T-helper 2 cell treated with Interferon-gamma antibody and Interleukin-4, amounts not matched to agents 5 μg/mL and 100 μg/mL, for 36 hours (primary cell): ENCODE measurements at regions not wholly inside any gene's neighbourhood (a gene's known extent, or its start where the extent isn't known, plus 50 kb on each side); places are given as distances from the start of the nearest gene placed in this dataset.
"Not testable (repeated sequence)": the region's sequence is repeated elsewhere in the genome, so short reads cannot be mapped to it uniquely, and the experiment has no call there.

ENCODE experiments used
- DNase-seq: peaks from one replicate; pipeline ENCODE4 v3.0.0; 2021; ENCODE audit warnings: low spot score
- H3K27ac Mint-ChIP-seq: one replicate; pipeline ENCODE4 v1.8.0; 2021; ENCODE audit warnings: mild to moderate bottlenecking, mixed read lengths
- H3K27me3 Mint-ChIP-seq: one replicate; pipeline ENCODE4 v1.8.0; 2021; ENCODE audit warnings: low read depth, mixed read lengths
- H3K36me3 Mint-ChIP-seq: one replicate; pipeline ENCODE4 v1.8.0; 2021; ENCODE audit warnings: low read depth, mixed read lengths
- H3K4me1 Mint-ChIP-seq: one replicate; pipeline ENCODE4 v1.8.0; 2021; ENCODE audit warnings: low read depth, mixed read lengths
- H3K4me3 Mint-ChIP-seq: one replicate; pipeline ENCODE4 v1.8.0; 2022; ENCODE audit warnings: mild to moderate bottlenecking, moderate library complexity, mixed read lengths
- H3K9me3 Mint-ChIP-seq: one replicate; pipeline ENCODE4 v1.8.0; 2021; ENCODE audit warnings: mixed read lengths

DNA sequence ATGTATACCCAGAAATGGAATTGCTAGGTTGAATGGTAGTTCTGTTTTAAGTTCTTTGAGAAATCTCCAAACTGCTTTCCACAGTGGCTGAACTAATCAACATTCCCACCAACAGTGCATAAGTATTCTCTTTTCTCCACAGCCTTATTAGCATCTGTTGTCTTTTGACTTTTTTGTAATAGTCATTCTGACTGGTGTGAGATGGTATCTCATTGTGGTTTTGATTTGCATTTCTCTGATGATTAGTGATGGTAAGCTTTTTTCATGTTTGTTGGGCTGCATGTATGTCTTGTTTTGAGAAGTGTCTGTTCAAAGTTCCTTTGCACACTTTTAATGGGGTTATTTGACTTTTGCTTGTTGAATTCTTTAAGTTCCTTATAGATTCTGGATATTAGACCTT is 52.4 kb upstream of the EHHADH start:
- H3K4me3 Mint-ChIP-seq, result not testable (repeated sequence)

DNA sequence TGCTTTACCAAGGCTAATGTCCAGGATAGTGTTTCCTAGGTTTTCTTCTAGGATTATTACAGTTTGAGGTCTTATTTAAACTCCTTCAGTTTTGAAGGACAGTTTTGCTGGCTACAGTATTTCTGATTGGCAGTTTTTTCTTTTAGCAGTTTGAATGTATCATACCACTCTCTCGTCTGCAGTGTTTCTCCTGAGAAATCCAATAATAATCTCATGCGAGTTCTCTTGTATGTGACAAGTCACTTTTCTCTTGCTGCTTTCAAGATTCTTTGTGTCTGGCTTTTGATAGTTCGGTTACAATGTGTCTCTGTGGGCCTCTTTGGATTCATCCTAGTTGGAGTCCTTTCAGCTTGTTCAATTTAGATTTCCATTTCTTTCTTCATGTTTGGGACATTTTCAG is 53.0 kb upstream of the EHHADH start:
- H3K4me1 Mint-ChIP-seq, result no peaks in the 10 kb centered on the region
- no peak for DNase-seq
- H3K9me3 Mint-ChIP-seq, result peaks cover 10% of the 10 kb centered on the region
- no peaks in the 10 kb centered on the region for H3K27me3 Mint-ChIP-seq
- peaks cover 12% of the 10 kb centered on the region for H3K36me3 Mint-ChIP-seq
- no peak overlapping the region for H3K4me3 Mint-ChIP-seq
- no peak overlapping the region for H3K27ac Mint-ChIP-seq

More for the DNA sequence above, 52.4 kb upstream of the EHHADH start:
- H3K27me3 Mint-ChIP-seq, DNase-seq, H3K27ac Mint-ChIP-seq, H3K9me3 Mint-ChIP-seq, H3K4me1 Mint-ChIP-seq: not testable (repeated sequence)
- H3K36me3 Mint-ChIP-seq, result peaks cover 12% of the 10 kb centered on the region

DNA sequence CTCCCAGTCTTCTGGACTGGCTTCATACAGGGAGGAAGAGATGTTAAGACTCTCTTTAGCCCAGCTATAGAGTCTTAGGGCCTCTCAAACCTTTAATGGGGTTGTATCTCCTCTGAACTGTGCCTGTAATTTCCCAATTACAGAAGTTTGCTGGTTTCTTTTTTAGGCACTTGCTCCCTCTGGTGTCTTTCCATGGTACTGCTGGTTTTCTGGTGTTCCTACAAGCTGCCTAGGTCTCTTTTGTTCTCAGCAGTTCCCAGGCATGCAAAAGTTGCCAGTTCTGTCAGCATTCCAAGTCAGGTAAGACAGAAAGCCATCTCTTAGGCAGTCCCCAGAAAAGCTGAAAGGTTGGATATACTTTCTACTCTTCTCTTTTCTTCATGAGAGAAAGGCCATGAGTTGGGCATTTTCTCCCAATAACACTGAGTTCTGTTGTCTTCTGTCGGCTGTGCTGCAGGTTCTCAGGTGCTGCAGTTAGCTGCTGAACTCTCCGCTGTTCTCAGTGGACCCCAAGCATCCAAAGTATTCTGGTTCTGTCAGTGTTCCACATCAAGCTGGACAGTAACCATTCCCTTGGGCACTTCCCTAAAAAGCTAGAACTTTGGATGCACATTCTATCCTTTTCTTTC is 54.4 kb upstream of the EHHADH start:
- Mint-ChIP-seq H3K9me3 (peaks cover 10% of the 10 kb centered on the region), H3K36me3 (peaks cover 10% of the 10 kb centered on the region), H3K4me1 (no peaks in the 10 kb centered on the region), H3K27ac (no peak overlapping the region), H3K4me3 (no peak overlapping the region), H3K27me3 (peaks cover 2% of the 10 kb centered on the region)
- DNase-seq, result peak; percentile 11

DNA sequence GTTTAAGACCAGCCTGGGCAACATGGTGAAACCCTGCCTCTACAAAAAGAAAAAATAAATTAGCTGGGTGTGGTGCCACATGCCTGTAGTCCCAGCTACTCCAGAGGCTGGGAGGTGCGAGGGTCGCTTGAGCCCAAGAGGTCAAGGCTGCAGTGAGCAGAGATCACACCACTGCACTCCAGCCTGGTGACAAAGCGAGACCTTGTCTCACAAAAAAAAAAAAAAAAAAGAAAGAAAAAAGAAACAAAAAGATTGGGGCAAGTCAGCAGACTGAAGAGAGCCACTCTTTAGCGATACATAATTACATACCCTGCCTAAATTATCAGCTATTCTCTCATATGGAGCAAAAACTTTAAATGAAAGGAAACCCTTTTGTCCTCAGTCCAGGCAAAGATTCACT is 53.6 kb upstream of the MAP3K13 start:
- H3K27me3 Mint-ChIP-seq, result peaks cover 6% of the 10 kb centered on the region
- H3K36me3 Mint-ChIP-seq, result peaks cover 10% of the 10 kb centered on the region

DNA sequence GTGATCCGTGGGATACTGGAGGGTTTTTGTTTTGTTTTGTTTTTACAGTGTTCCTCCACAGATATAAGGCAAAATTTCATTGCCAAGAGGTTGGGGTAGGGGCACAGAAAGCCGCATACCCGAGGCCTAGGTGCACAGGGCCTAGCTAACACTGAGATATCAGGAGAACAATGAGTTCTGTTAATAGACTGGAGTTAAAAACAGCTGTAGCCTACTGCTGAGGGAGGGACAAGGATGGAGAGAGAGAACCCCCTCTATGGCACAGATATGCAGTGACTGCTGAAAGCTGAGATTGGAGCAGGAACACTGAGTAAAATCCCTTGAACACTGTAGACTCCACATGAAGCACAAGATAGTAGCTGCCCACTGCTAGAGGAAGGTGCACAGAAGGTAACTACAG is 53.1 kb upstream of the MAP3K13 start:
- Mint-ChIP-seq H3K4me1 (no peaks in the 10 kb centered on the region), H3K9me3 (peaks cover 10% of the 10 kb centered on the region), H3K27me3 (peaks cover 6% of the 10 kb centered on the region), H3K27ac (no peak overlapping the region), H3K36me3 (peaks cover 10% of the 10 kb centered on the region), H3K4me3 (no peak overlapping the region)
- DNase-seq, result no peak

More for the DNA sequence above, 53.6 kb upstream of the MAP3K13 start:
- Mint-ChIP-seq H3K27ac (no peak overlapping the region), H3K9me3 (peaks cover 10% of the 10 kb centered on the region), H3K4me1 (no peaks in the 10 kb centered on the region), H3K4me3 (no peak overlapping the region)
- no peak for DNase-seq

DNA sequence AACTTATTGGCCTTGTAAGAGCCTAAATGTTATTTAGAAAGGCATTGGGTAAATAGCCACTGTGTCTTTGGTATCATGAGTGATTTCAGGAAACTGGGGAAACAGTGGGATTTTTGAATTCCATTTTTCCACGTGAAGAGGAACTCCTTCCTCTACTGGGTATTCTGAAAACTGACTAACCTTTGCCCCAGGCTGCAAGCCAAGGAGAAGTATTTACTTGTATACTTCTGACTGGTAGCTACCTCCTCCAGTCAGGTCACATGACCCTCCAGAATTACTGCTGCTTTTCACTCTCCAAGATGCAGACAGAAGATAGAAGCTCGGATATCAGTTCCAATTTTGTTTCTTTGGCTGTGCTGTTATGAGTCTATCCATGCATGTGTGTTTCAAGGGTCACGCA is 50.9 kb upstream of the MAP3K13 start:
- no peak for DNase-seq
- Mint-ChIP-seq H3K4me1 (peaks cover 1% of the 10 kb centered on the region), H3K4me3 (no peak overlapping the region), H3K27ac (no peak overlapping the region), H3K27me3 (peaks cover 6% of the 10 kb centered on the region), H3K9me3 (peaks cover 8% of the 10 kb centered on the region), H3K36me3 (peaks cover 3% of the 10 kb centered on the region)
